ENCODE measurements at regions not wholly inside any gene's neighbourhood (a gene's known extent, or its start where the extent isn't known, plus 50 kb on each side); places are given as distances from the start of the nearest gene placed in this dataset.

DNA sequence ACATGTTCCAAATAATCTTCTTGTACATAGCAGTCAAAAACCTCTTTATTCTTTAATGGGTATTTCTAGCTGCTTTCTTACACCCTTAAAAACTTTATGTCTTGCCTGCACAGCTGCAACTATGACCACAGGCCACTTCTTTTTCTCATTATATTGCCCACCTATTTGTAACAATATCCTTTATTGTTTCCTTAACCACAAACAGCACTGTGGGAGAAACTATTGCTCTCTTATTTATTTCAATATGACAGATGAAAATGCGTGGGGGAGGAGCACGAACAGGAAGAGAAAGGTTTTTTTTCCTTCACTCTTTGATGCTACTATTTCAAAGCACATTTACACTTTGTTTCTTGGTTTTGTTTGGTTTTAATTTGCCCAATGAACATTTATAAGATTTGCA is 253.5 kb downstream of the GJA1 start:
- TF ChIP-seq, protein P1, sequence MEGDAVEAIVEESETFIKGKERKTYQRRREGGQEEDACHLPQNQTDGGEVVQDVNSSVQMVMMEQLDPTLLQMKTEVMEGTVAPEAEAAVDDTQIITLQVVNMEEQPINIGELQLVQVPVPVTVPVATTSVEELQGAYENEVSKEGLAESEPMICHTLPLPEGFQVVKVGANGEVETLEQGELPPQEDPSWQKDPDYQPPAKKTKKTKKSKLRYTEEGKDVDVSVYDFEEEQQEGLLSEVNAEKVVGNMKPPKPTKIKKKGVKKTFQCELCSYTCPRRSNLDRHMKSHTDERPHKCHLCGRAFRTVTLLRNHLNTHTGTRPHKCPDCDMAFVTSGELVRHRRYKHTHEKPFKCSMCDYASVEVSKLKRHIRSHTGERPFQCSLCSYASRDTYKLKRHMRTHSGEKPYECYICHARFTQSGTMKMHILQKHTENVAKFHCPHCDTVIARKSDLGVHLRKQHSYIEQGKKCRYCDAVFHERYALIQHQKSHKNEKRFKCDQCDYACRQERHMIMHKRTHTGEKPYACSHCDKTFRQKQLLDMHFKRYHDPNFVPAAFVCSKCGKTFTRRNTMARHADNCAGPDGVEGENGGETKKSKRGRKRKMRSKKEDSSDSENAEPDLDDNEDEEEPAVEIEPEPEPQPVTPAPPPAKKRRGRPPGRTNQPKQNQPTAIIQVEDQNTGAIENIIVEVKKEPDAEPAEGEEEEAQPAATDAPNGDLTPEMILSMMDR (IDR thresholded peaks at IDR 0.05; ENCODE audit: poor library complexity, severe bottlenecking), result no peak
- TF ChIP-seq POLR2AphosphoS5 (IDR thresholded peaks at IDR 0.05) (no peak), TAF1 (IDR thresholded peaks at IDR 0.05; ENCODE audit: low read depth) (no peak), EZH2 (IDR thresholded peaks at IDR 0.05; ENCODE audit: borderline replicate concordance, insufficient read depth, low read length, poor library complexity, severe bottlenecking) (no peak), RAD21 (conservative IDR thresholded peaks at IDR 0.05) (no peak), SMC3 (conservative IDR thresholded peaks at IDR 0.05; ENCODE audit: poor library complexity) (no peak)
